GM12892 (cell line): ENCODE measurements at regions not wholly inside any gene's neighbourhood (a gene's known extent, or its start where the extent isn't known, plus 50 kb on each side); places are given as distances from the start of the nearest gene placed in this dataset.

Experiments
- DNase-seq: peaks from one replicate; pipeline ENCODE4 v3.0.0; 2011; ENCODE audit not compliant: insufficient read length
- FAIRE-seq: peaks from 2 replicates; lab custom pipeline; 2011; peaks lifted over from hg19 to GRCh38; lab: Jason Lieb, UNC
- POLR2A ChIP-seq: IDR thresholded peaks from 2 replicates; pipeline ENCODE4 v1.6.1; 2011; ENCODE audit warnings: low read depth, low read length, control low read depth
- POLR2AphosphoS5 ChIP-seq: IDR thresholded peaks from 2 replicates; pipeline ENCODE4 v1.6.1; 2011; ENCODE audit warnings: low read depth, low read length, control low read depth
- TAF1 ChIP-seq: IDR thresholded peaks from 2 replicates; pipeline ENCODE4 v1.6.1; 2011; ENCODE audit warnings: low read depth, mild to moderate bottlenecking, control low read depth, low read length, borderline replicate concordance

DNA sequence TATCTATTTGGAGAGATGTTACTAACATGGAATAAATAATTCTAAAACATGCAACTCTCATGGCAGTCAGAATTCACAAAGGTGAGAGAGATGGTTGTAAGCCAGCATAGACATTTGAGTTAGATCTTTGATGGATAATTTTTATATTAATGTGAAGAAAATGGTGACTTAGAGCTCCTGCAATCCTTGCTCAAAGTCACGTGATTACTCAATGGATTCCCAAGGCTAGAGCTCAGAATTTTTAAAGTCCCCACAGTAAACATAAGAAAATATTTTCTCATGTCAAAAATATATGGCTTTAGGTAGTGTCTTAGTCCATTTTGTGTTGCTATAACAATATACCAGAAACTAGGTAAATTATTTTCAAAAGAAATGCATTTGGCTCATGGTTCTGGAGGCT, 281.5 kb upstream of the PRKD1 start:
- no peak for TF ChIP-seq POLR2A
- DNase-seq (no peak), FAIRE-seq (no peak)

- DNase-seq (no peak), FAIRE-seq (no peak)
- no peak for TF ChIP-seq POLR2A
- TF ChIP-seq POLR2AphosphoS5 = no peak
Measured at GRCh38 chr14:30210630-30211029, 283.0 kb upstream of the PRKD1 start.

- DNase-seq (no peak), FAIRE-seq (no peak)
- TF ChIP-seq POLR2AphosphoS5 = no peak
- no peak for TF ChIP-seq POLR2A
- no peak for TF ChIP-seq TAF1
Measured at GRCh38 chr14:30211326-30211725, 283.7 kb upstream of the PRKD1 start.

DNA sequence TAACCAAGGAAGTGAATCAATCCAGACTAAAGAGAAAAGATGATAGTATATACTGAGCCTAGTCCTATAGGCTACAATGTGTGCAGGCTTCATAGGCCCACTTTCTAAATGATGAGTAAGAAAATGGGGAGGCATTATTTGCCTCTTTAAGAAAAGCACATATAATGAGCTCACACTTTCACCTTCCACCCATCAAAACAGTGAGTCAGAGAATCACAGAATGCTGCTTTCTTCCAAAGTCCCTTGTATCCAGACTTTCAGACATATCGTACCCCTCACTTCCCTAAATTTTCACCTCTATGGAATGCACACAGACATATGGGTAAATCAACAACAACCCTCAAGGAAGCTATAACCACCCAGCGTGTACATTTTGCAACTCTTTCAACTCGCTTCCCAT, 286.4 kb upstream of the PRKD1 start:
- no peak for FAIRE-seq
- DNase-seq = no peak
- TF ChIP-seq POLR2AphosphoS5 (no peak), POLR2A (no peak), TAF1 (no peak)

DNA sequence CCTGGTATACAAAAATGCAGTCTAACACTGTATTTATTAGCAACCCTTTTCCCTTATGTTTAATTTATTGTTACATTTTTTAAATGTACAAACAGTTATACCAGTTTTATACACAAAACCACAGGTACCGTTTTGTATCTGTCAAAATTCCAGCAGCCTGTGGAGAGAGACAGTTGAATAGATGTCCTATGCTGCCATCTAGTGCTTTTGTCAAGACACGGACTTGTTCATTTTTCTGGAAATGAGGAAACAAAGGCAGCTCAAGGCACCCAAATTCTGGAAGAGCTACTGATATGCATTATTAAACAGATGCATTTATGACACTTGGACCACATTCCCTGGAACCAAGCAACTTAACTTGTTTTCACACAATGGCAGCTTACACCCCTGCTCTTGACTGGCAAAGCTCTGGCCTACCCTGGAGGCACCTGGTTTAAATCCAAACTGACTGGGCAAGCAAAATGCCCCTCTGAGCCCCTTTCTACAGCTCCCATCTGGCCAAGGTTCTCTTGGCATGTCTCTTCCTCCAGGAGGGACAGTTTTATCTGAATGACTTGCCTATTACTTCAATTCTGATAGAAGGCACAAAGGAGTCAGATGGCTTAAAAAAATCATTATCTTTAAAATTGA, 286.9 kb upstream of the PRKD1 start:
- DNase-seq (no peak), FAIRE-seq (no peak)
- TF ChIP-seq TAF1 (no peak), POLR2A (no peak), POLR2AphosphoS5 (no peak)

GRCh38 chr14:30218907-30219306, 291.3 kb upstream of the PRKD1 start:
- DNase-seq (no peak), FAIRE-seq (no peak)
- TF ChIP-seq POLR2A (no peak), TAF1 (no peak), POLR2AphosphoS5 (no peak)

GRCh38 chr14:30221546-30221945, 293.9 kb upstream of the PRKD1 start:
- no peak for DNase-seq
- TF ChIP-seq POLR2A (no peak), TAF1 (no peak), POLR2AphosphoS5 (no peak)
- no peak for FAIRE-seq

DNA sequence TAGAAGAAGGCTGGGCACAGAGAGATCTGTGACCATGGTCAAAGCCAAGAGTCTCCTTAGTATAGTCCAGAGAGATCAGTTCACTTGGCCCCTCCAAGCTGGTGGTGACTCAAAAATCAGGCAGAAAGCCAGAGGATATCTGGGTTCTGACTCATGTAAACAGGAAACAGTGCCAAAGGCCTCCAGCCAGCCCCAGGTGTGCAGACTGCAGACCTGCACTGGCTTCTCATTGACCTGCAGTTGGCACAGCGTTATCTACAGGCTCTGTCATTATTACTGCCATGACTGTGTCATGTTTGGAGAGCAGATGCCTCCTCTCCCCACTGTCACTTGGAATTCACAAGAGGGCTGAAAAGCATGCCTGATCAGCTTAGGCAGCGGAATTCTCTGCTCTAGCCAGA, 295.7 kb upstream of the PRKD1 start:
- FAIRE-seq (no peak), DNase-seq (no peak)
- TF ChIP-seq POLR2AphosphoS5 (no peak), TAF1 (no peak), POLR2A (no peak)

- DNase-seq = no peak
- TF ChIP-seq POLR2AphosphoS5 (no peak), TAF1 (no peak), POLR2A (no peak)
- FAIRE-seq = no peak
Measured at GRCh38 chr14:30223966-30224365, 296.3 kb upstream of the PRKD1 start.

DNA sequence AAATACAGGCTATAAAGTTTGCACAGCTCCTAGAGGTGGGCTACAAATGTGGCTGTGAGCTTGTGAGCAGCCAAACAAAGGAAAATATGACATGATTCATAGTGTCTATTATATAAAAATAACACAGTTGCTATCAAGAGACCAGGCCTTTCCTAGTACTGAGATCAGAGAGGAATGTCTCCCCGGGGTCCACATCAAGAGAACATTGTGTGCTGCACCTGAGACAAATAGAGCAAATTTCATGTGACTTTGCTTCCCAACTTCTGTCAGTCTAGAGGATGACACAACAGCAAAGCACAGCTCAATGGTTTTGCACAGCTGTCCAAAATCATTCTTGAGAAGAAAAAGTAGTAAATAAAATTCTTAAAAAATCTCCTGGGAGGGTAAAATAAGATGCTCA, 297.5 kb upstream of the PRKD1 start:
- no peak for FAIRE-seq
- no peak for DNase-seq
- TF ChIP-seq TAF1 = no peak
- no peak for TF ChIP-seq POLR2A
- TF ChIP-seq POLR2AphosphoS5 = no peak

DNA sequence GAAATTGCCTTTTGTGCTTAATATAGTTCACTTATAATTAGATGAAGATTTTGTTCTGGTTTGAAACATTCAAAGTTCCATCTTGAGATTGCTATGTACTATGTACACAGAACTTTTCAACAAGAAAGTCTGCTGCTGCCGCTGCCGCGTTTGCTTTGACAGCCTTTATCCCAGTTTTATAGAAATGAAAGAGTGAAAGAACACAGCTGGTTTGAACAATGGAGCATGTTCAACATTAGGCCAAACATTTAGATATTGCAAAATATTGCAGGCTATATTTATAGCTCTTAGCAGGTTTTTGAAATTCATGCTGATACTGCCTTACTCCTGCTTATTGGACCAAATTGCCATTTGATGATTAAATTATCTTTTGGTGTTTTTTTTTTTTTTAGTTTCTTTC, 299.8 kb upstream of the PRKD1 start:
- TF ChIP-seq POLR2A (no peak), TAF1 (no peak), POLR2AphosphoS5 (no peak)
- DNase-seq = no peak
- FAIRE-seq = no peak

DNA sequence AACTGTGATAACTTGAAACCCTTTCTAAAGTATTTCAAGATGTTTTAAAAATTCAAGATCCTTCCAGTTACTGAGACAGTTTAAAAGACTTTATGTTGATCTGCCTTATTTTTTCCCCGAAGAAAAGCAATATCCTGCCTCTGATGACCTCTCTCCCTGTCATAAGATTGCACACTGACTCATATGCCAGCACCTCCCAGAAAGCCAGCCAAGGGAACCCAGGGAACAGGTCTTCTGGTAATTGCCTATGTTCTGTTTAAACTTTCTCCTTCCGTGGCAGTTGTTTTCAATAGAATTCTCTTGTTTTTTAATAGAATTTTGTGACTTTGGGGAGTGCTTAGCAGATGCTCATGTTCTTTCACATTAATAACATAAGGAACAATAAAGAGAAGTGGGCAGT, 300.2 kb upstream of the PRKD1 start:
- FAIRE-seq (no peak), DNase-seq (no peak)
- TF ChIP-seq TAF1 = no peak
- TF ChIP-seq POLR2AphosphoS5 = no peak
- TF ChIP-seq POLR2A = no peak
